Psoas muscle (tissue), 7 donors: ENCODE measurements at regions not wholly inside any gene's neighbourhood (a gene's known extent, or its start where the extent isn't known, plus 50 kb on each side); places are given as distances from the start of the nearest gene placed in this dataset.
"Not testable (repeated sequence)": the region's sequence is repeated elsewhere in the genome, so short reads cannot be mapped to it uniquely, and the experiment has no call there.

Source experiments
- ATAC-seq, 4 donors: fragments of 200-7000 bp; cut with Tn5 transposase; one replicate each; pipeline ENCODE4 v1.9.1; 2020; ENCODE audit warnings: moderate library complexity in 3 of 4, mild to moderate bottlenecking in 2 of 4
- DNase-seq, 2 donors: peaks; one replicate each; pipeline ENCODE4 v3.0.0-alpha.2; 2020
- H3K27ac ChIP-seq: fragments of 200-600 bp; one replicate; pipeline ENCODE4 v1.8.0; 2022
- H3K27me3 ChIP-seq, 3 donors: fragments of 200-600 bp in 1 of 3; one replicate each; pipeline versions ENCODE4 v1.6.1 to v1.8.0; 2013 to 2022; ENCODE audit warnings: low read length in 2 of 3, mild to moderate bottlenecking in 2 of 3, moderate library complexity in 1 of 3; ENCODE audit not compliant: insufficient read depth in 3 of 3
- H3K36me3 ChIP-seq, 2 donors: fragments of 200-600 bp in 1 of 2; one replicate each; pipeline versions ENCODE4 v1.6.1 to v1.8.0; 2013 to 2022; ENCODE audit warnings: low read depth in 1 of 2, mild to moderate bottlenecking in 1 of 2, moderate library complexity in 1 of 2; ENCODE audit not compliant: insufficient read depth in 1 of 2
- H3K4me1 ChIP-seq: fragments of 200-600 bp; one replicate; pipeline ENCODE4 v1.8.0; 2022
- H3K4me3 ChIP-seq: fragments of 200-600 bp; one replicate; pipeline ENCODE4 v1.8.0; 2022; ENCODE audit warnings: mild to moderate bottlenecking
- H3K9me3 ChIP-seq: fragments of 200-600 bp; one replicate; pipeline ENCODE4 v1.8.0; 2022
- CTCF ChIP-seq: fragments of 200-600 bp; IDR thresholded peaks from one replicate; pipeline ENCODE4 v1.8.0; 2022; ENCODE audit warnings: antibody characterized with exemption
- WGBS, 3 donors: extraction: QIAGEN DNeasy Blood & Tissue Kit; methylation state at CpG; one replicate each; pipeline versions ENCODE4 v1.1.6 to v1.1.7; 2013; 5-methylcytosine and 5-hydroxymethylcytosine counted together
- intact Hi-C, 2 donors: fragments of 100-400 bp; cut with DNase I; formaldehyde crosslinking; loops; one replicate each; pipeline versions ENCODE4 v1.11.0 to v1.14.2; 2022
- donor health status: healthy with polysubstance abuse.
- donor health status: DM: no; HTN: no; CAD: no; lungs with moderate emphysema.
- donor health status: Bipolar disorder and iron deficiency.
- donor health status: healthy.
- donor health status: DM: yes; HTN: yes; CAD: no.
- donor health status: DM: no; HTN: no; CAD: no.
- donor health status: DM: yes; HTN: yes; CAD: no.

GRCh38 chr2:183967756-183968155 is 630.6 kb upstream of the ZNF804A start:
- no peak for DNase-seq
- H3K9me3 ChIP-seq = no peaks in the 10 kb centered on the region
- no peaks in the 10 kb centered on the region for H3K4me1 ChIP-seq
- H3K36me3 ChIP-seq = no peaks in the 10 kb centered on the region
- H3K4me3 ChIP-seq = no peak overlapping the region
- no peak for TF ChIP-seq CTCF
- H3K27ac ChIP-seq = no peak overlapping the region
- intact Hi-C loops = no loop called here
- ATAC-seq = no peak
- WGBS, 3 donors = 92 to 93% (median 92%) methylated on average over 6 of the region's 6 CpGs
- no peaks in the 10 kb centered on the region for H3K27me3 ChIP-seq

- H3K9me3 ChIP-seq, H3K4me1 ChIP-seq, DNase-seq, H3K27me3 ChIP-seq, H3K4me3 ChIP-seq, ATAC-seq, intact Hi-C loops, H3K27ac ChIP-seq, H3K36me3 ChIP-seq: not testable (repeated sequence)
- WGBS, 3 donors = 87 to 94% (median 89%) methylated on average over 8 of the region's 8 CpGs
These were observed 622.7 kb upstream of the ZNF804A start for GRCh38 chr2:183975676-183976075.

GRCh38 chr2:183984871-183985270 is 613.5 kb upstream of the ZNF804A start:
- Histone ChIP-seq H3K4me3 (no peak overlapping the region), H3K27me3 (no peaks in the 10 kb centered on the region), H3K9me3 (peaks cover 4% of the 10 kb centered on the region), H3K4me1 (no peaks in the 10 kb centered on the region), H3K36me3 (no peaks in the 10 kb centered on the region), H3K27ac (no peak overlapping the region)
- DNase-seq (no peak), ATAC-seq (no peak)
- no peak for TF ChIP-seq CTCF
- intact Hi-C loops = no loop called here

- H3K27me3 ChIP-seq = no peaks in the 10 kb centered on the region
- H3K27ac ChIP-seq = no peak overlapping the region
- H3K4me3 ChIP-seq = no peak overlapping the region
- no peak for ATAC-seq
- intact Hi-C loops = no loop called here
- DNase-seq = no peak
- no peaks in the 10 kb centered on the region for H3K4me1 ChIP-seq
- H3K9me3 ChIP-seq = peaks cover 4% of the 10 kb centered on the region
- TF ChIP-seq CTCF = no peak
- no peaks in the 10 kb centered on the region for H3K36me3 ChIP-seq
These were observed 606.4 kb upstream of the ZNF804A start for GRCh38 chr2:183991968-183992367.

- no peaks in the 10 kb centered on the region for H3K27me3 ChIP-seq
- DNase-seq (no peak), ATAC-seq (no peak)
- WGBS, 3 donors = 65 to 78% (median 67%) methylated on average over 1 of the region's 1 CpG
- no peak for TF ChIP-seq CTCF
- intact Hi-C loops = no loop called here
- no peak overlapping the region for H3K27ac ChIP-seq
- peaks cover 1% of the 10 kb centered on the region for H3K9me3 ChIP-seq
- no peaks in the 10 kb centered on the region for H3K4me1 ChIP-seq
- no peak overlapping the region for H3K4me3 ChIP-seq
- H3K36me3 ChIP-seq = no peaks in the 10 kb centered on the region
These were observed 605.3 kb upstream of the ZNF804A start for GRCh38 chr2:183993052-183993451.
